Stimulated activated CD8-positive, alpha-beta memory T cell treated with anti-CD3 and anti-CD28 coated beads, Interleukin-15, amount 100 ng/mL, for 4 hours (primary cell): ENCODE measurements at regions not wholly inside any gene's neighbourhood (a gene's known extent, or its start where the extent isn't known, plus 50 kb on each side); places are given as distances from the start of the nearest gene placed in this dataset.
"Not testable (repeated sequence)": the region's sequence is repeated elsewhere in the genome, so short reads cannot be mapped to it uniquely, and the experiment has no call there.

Experiments used
- DNase-seq, 2 donors: peaks; one replicate each; pipeline ENCODE4 v3.0.0-alpha.2; 2020; ENCODE audit warnings: low read depth in 2 of 2

DNA sequence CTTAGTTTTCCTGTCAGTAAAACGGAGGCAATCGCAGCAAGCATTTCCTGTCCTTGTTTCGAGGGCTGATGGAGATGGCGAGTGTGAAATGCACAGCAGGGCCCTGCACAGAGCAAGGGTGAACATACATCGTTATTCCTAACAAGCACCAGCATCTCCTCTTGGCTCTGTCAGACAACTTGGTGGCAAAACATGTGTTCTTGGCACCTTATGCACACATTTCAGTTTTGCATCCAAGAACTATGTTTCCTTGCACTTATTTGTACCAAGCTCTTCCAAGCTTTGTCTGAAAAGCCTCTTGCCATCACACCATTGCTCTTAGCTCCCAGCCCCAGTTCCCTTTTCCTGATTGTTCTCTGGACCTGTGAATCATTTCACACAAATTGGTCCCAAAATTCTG is 132.9 kb upstream of the GRB10 start:
- no peak for DNase-seq

DNA sequence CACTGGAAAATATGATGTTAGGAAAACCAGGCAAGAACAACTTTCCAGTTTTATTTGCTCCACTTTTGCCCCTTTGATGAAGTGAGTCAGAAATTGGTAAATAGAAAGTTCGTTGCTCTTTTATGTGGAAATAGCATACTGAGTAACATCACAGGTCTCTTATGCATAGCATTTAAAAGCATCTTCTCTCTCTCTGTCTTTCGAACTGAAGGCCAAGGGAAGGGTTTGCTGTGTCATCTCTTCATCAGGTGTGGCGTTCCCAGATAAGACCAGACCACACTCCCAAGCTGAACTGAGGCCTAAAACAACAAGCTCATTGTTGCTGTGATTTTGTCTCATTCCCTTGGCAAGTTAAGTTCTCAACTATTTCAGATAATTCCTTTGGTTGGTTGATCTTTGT is 131.8 kb upstream of the GRB10 start:
- DNase-seq: no peak

DNA sequence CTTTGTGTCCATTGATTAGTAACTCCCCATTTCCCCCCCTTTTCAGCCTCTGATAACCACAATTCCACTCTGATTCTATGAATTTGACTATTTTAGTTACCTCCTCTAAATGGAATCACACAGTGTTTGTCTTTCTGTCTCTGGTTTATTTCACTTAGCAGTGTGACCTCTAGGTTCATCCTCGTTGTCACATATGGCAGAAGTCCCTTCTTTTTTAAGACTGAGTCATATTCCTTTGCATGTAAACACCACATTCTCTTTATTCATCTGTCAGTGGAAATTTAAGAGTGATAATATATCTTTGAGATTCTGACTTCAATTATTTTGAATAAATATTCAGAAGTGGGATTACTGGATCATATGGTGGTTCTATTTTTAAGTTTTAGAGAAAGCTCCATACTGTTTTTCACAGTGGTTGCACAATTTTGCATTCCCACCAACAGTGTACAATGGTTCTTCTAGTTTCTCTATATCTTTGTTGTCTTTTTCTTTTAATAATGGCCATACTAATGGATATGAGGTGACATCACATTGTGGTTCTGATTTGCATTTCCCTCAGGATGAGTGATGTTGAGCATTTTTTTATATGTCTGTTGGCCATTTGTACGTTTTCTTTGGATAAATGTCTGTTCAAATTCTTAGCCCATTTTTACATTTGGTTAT is 126.1 kb upstream of the GRB10 start:
- DNase-seq: no peak

DNA sequence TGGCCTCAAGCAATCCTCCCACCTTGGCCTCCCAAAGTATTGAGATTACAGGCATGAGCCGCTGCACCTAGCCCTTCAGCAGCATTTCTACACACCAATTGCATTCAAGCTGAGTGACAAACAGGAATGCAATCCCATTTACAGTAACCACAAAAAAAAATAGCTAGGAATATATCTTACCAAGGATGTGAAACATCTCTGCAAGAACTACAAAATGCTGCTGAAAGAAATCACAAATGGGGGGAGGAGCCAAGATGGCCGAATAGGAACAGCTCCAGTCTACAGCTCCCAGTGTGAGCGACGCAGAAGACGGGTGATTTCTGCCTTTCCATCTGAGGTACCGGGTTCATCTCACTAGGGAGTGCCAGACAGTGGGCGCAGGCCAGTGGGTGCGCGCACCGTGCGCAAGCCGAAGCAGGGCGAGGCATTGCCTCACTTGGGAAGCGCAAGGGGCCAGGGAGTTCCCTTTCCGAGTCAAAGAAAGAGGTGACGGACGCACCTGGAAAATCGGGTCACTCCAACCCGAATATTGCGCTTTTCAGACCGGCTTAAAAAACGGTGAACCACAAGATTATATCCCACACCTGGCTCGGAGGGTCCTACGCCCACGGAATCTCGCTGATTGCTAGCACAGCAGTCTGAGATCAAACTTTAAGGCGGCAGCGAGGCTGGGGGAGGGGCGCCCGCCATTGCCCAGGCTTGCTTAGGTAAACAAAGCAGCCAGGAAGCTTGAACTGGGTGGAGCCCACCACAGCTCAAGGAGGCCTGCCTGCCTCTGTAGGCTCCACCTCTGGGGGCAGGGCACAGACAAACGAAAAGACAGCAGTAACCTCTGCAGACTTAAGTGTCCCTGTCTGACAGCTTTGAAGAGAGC is 116.1 kb upstream of the GRB10 start:
- DNase-seq: not testable (repeated sequence)

GRCh38 chr7:50887061-50887460 is 104.4 kb upstream of the GRB10 start:
- not testable (repeated sequence) for DNase-seq

DNA sequence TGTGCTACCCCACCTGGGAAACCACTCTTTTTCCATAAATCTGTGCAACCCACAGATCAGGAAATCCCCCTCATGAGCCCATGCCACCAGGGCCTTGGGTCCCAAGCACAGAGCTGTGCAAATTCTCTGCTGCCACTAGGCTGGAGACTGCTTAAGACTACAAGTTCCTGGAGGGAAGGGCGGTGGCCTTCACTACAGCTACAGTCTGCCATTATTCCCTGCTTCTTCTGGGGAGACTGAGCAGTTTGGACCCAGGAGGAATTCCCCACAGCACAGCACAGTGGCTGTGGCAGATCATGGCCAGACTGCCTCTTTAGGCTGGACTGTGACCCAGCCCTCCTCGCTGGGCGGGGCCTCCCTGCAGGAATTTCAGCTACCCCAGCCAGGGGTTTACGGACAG is 89.7 kb upstream of the GRB10 start:
- no peak for DNase-seq

DNA sequence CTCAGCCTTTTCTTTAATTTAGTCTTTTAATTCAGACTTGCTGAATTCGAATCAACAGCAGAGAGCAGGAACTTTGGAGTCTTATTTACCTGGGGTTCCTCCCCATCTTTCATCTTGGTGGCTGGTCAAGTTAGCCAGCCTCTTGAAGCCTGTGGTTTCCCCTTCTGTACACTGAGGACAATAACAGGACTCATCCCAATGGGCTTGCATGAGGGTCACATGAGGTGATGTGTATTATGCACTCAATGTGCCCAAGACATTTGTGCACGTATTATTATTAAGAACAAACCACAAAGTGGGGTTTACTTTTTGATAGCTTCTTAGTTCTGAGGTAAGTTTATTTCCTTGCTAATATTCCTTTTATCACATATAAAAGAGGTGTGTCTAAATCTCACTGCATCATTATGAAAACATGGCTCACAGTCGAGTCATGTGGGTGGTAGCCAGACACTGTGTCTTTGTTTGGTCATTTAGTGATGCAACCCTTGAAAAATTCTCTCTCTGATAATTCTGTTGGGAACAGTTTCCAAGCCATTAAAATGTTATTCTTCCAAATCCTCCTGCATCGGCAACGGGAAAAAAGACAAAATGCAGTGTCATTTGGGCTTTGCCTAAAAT is 86.5 kb upstream of the GRB10 start:
- DNase-seq: no peak

GRCh38 chr7:50868426-50869100 is 85.9 kb upstream of the GRB10 start:
- no peak for DNase-seq

DNA sequence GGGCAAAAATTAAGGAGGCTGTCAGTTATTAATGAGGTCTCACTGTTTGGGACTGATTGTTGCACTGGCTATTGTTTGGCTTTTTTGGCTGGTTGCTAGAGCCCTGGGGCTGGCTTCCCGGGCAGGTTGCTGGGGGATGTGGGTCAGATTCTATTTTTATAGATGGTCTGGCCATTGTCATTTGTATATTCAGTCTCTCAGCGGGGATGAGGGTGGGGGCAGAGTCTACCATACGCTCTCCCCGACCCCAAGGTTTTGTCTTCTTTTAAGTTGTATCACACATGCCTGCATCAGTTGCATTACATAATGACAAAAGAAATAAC is 84.3 kb upstream of the GRB10 start:
- DNase-seq: no peak

DNA sequence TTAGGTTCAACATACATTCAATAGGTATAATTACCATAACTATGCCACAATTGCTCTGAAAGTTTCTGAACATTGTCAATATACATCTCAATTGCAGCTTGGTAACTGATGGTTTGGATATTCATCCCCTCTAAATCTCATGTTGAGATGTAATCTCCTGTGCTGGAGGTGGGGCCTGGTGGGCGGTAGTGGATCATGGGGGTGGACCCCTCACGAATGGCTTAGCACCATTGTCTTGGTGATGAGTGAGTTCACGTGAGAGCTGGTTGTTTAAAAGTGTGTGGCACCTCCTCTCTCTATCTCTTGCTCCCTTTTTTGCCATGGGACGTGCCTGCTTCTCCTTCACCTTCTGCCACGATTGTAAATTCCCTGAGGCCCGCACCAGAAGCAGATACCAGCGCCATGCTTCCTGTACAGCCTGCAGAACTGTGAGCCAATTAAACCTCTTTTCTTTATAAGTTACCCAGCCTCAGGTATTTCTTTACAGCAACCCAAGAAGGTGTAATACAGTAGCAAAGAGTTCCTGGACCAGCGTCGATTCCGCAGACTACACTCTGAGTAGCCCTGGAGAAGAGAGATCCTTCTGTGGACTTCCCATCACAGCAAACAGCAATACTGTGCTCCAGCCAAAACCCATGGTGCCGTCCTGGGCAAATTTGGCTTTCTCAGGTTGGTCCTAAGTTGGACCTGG is 83.8 kb upstream of the GRB10 start:
- DNase-seq: no peak

- no peak for DNase-seq
These were observed 82.8 kb upstream of the GRB10 start for GRCh38 chr7:50865450-50865849.

- no peak for DNase-seq
These were observed 82.0 kb upstream of the GRB10 start for GRCh38 chr7:50864694-50865093.

DNA sequence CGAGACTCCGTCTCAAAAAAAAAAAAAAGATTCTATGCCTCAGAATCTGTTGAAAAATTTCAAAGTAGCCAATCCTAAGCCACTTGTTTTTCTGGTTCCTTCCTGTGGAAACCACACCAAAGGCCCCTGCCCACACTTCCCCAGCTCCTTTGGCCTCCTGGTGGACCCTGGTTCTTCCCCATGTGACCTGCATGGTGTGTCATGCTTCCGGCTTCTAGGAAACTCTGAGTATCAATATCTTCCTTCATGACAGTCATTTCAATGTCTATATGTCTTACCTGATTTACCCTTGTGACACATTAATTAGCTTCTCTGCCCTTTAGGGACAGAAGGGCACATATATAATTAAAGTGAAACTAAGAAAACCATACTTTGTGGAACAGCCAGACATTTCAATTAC is 80.4 kb upstream of the GRB10 start:
- DNase-seq: no peak

DNA sequence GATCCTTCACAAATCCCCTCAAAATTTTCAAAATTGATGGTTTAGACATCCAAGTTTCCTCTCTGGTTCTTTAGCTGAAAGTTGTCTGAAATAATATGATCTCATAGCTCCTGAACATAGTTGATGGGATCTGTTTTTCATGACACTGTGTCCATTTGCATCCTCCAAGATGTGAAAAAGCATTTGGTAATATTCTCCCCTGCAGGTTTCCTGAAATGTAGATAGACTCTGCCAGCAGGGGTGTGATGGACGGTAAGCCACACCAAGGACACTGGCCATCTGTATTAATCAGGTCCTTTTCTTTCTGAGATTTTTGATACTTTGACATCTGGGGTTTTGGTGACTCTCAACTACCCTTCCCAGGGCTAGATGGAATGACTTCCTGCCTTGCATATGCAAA is 79.6 kb upstream of the GRB10 start:
- no peak for DNase-seq

- DNase-seq: no peak
These were observed 77.9 kb upstream of the GRB10 start for GRCh38 chr7:50860598-50860997.

- no peak for DNase-seq
These were observed 77.5 kb upstream of the GRB10 start for GRCh38 chr7:50860174-50860573.

GRCh38 chr7:50858528-50859245 is 76.0 kb upstream of the GRB10 start:
- no peak for DNase-seq

- DNase-seq: no peak
These were observed 75.3 kb upstream of the GRB10 start for GRCh38 chr7:50857804-50858489.

DNA sequence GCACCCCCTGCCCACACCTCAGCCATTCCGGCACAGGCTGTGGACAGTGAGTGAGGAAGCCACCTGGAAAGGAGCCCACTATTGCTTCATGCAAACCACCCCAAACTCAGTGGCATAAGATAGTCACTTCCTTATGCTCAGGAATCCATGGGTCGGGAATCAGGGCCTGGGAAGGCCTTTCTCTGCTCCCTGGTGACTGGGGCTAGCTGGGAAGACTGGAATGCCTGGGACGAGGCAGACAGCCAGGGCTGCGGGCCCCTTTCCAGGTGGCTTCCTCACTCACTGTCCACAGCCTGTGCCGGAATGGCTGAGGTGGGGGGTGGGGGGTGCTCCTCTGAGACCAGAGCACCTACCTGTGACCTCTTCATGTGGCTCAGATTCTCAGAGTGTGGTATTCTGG is 74.1 kb upstream of the GRB10 start:
- no peak for DNase-seq

GRCh38 chr7:50856231-50856630 is 73.5 kb upstream of the GRB10 start:
- no peak for DNase-seq

GRCh38 chr7:50855526-50855925 is 72.8 kb upstream of the GRB10 start:
- DNase-seq: no peak
